GM12874 (cell line): ENCODE measurements at regions not wholly inside any gene's neighbourhood (a gene's known extent, or its start where the extent isn't known, plus 50 kb on each side); places are given as distances from the start of the nearest gene placed in this dataset.

Source experiments
- CTCF ChIP-seq: IDR thresholded peaks from 2 replicates; pipeline ENCODE4 v1.5.1; 2011; ENCODE audit warnings: low read depth, mild to moderate bottlenecking, control low read depth, low read length, moderate library complexity; ENCODE audit not compliant: insufficient read depth

GRCh38 chr4:108331905-108332632, 163.3 kb upstream of the LEF1 start:
- TF ChIP-seq CTCF, result no peak

- TF ChIP-seq CTCF, result no peak
Measured at GRCh38 chr4:108328383-108328732, 159.6 kb upstream of the LEF1 start.

GRCh38 chr4:108327642-108328382, 159.1 kb upstream of the LEF1 start:
- TF ChIP-seq CTCF, result no peak

GRCh38 chr4:108325561-108325960, 156.8 kb upstream of the LEF1 start:
- no peak for TF ChIP-seq CTCF

- TF ChIP-seq CTCF, result no peak
Measured at GRCh38 chr4:108324450-108324849, 155.7 kb upstream of the LEF1 start.

- TF ChIP-seq CTCF, result no peak
Measured at GRCh38 chr4:108322497-108322896, 153.8 kb upstream of the LEF1 start.

- TF ChIP-seq CTCF, result no peak
Measured at GRCh38 chr4:108320061-108320460, 151.3 kb upstream of the LEF1 start.
